ENCODE measurements at regions not wholly inside any gene's neighbourhood (a gene's known extent, or its start where the extent isn't known, plus 50 kb on each side); places are given as distances from the start of the nearest gene placed in this dataset.

DNA sequence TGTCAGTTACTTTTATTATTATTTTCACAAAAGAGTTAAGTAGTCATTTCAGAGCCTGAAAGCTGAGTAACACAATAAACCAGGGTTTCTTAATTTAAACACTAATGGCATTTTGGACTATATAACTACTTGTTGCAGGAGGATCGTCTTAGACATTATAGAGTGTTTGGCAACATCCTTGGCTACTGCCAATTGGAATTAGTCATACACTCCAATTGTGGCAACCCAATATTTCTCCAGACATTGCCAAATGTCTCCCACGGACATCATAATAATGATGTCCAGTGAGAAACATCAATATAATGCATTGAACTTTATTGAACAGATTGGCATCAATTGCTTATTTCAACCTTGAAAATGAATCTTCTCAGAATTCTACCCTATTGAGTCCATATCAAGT lies 441.9 kb upstream of the ADGRL4 start:
- no peak overlapping the region for H3K27ac Mint-ChIP-seq
- no peaks in the 10 kb centered on the region for H3K27me3 Mint-ChIP-seq
- H3K4me1 Mint-ChIP-seq, result no peaks in the 10 kb centered on the region
- no peaks in the 10 kb centered on the region for H3K36me3 Mint-ChIP-seq (ENCODE audit: low read depth)
- CTCF ChIA-PET, result no interaction called here
- DNase-seq, result no peak
- H3K9me3 Mint-ChIP-seq, result no peaks in the 10 kb centered on the region
- POLR2A ChIA-PET, result no interaction called here
- H3K4me3 Mint-ChIP-seq, result no peak overlapping the region

DNA sequence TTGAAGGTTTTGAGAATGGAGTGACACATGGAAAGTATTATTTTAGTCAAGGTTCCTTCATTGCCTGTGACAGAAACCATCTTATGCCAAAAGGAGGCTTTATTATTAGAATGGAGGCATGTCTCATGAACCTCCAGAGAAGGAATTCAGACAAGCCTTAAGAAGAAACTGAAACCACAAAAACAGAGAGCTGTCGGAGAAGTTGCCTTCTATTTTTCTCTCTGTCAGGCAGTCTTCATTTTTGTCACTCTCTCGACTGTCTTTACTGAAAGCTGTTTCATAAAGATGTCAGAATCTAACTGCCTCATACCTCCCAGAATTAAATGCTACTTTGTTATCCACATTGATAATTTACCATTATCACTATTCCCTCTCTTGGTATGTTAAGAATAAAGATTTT lies 434.7 kb upstream of the ADGRL4 start:
- H3K4me1 Mint-ChIP-seq, result no peaks in the 10 kb centered on the region
- no peak overlapping the region for H3K4me3 Mint-ChIP-seq
- ChIA-PET POLR2A (no interaction called here), CTCF (interaction anchor here (0.6 to 0.7 kb wide), 2 partner anchors 80 to 1494 kb away, joined by 3 to 7 read pairs; no protein-coding TSS in a partner anchor)
- no peak for DNase-seq
- no peaks in the 10 kb centered on the region for H3K36me3 Mint-ChIP-seq (ENCODE audit: low read depth)
- H3K27me3 Mint-ChIP-seq, result no peaks in the 10 kb centered on the region
- peaks cover 2% of the 10 kb centered on the region for H3K9me3 Mint-ChIP-seq
- H3K27ac Mint-ChIP-seq, result no peak overlapping the region

DNA sequence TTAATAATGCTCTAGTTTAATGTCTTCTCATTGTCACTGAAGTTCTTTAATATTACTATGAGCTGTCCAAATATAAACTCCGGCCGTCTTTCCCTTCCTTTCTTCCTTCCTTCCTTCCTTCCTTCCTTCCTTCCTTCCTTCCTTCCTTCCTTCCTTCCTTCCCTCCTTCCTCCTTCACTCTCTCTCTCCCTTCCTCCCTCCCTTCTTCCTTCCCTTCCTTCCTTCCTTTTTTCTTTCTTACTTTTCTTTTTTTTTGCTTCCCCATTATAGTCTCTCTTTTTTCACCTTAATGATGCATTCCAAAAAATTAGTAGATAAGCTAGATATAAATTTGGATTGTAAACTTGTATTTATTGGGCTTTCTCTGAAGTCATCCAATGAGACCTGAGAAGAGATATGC lies 431.0 kb upstream of the ADGRL4 start:
- H3K36me3 Mint-ChIP-seq (ENCODE audit: low read depth), result no peaks in the 10 kb centered on the region
- H3K27ac Mint-ChIP-seq, result no peak overlapping the region
- peaks cover 2% of the 10 kb centered on the region for H3K9me3 Mint-ChIP-seq
- POLR2A ChIA-PET, result no interaction called here
- CTCF ChIA-PET, result no interaction called here
- no peak for DNase-seq
- H3K27me3 Mint-ChIP-seq, result no peaks in the 10 kb centered on the region
- H3K4me1 Mint-ChIP-seq, result no peaks in the 10 kb centered on the region
- H3K4me3 Mint-ChIP-seq, result no peak overlapping the region

DNA sequence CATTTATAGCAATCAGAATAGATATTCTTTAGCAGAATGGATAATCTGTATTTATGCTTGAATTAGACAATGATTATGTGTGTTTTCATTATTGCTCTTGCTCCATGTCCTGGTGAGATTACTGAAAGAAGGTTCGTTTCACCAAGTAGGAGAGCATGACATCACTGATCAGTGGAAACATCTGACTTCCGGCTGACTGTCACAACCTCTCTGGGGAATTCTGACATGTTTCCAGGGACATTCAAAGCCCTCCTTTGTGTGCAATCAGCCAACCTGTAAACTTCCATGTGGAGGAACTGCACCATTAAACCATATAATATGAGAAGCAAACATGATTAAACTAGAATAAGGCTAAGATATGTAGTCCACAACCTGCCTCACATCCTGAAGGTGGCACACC lies 424.8 kb upstream of the ADGRL4 start:
- Mint-ChIP-seq H3K27ac (no peak overlapping the region), H3K27me3 (no peaks in the 10 kb centered on the region), H3K9me3 (no peaks in the 10 kb centered on the region), H3K4me3 (no peak overlapping the region), H3K36me3 (ENCODE audit: low read depth) (no peaks in the 10 kb centered on the region), H3K4me1 (no peaks in the 10 kb centered on the region)
- no peak for DNase-seq
- POLR2A ChIA-PET, result no interaction called here
- CTCF ChIA-PET, result no interaction called here

DNA sequence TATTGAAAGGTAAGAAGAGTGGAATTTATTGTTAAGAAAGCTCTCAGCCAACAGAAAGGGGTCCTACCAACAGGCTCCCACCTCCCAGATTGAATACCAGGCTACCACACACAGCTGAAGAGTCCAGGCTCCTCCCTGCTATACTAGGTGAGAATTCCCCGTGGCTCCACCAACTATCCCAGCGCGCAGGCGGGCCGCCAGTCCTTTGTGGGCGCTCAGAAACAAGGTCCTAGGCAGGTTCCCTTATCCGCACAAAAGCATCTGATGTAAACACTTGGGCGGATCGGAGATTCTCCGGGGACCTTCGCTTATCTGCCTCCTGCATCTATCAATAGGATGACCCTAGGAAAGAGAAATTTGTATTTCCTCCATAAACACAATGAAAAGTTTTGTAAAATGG lies 423.9 kb upstream of the ADGRL4 start:
- H3K4me1 Mint-ChIP-seq, result no peaks in the 10 kb centered on the region
- ChIA-PET POLR2A (no interaction called here), CTCF (no interaction called here)
- no peak overlapping the region for H3K27ac Mint-ChIP-seq
- no peak overlapping the region for H3K4me3 Mint-ChIP-seq
- H3K9me3 Mint-ChIP-seq, result no peaks in the 10 kb centered on the region
- no peak for DNase-seq
- no peaks in the 10 kb centered on the region for H3K36me3 Mint-ChIP-seq (ENCODE audit: low read depth)
- H3K27me3 Mint-ChIP-seq, result no peaks in the 10 kb centered on the region

DNA sequence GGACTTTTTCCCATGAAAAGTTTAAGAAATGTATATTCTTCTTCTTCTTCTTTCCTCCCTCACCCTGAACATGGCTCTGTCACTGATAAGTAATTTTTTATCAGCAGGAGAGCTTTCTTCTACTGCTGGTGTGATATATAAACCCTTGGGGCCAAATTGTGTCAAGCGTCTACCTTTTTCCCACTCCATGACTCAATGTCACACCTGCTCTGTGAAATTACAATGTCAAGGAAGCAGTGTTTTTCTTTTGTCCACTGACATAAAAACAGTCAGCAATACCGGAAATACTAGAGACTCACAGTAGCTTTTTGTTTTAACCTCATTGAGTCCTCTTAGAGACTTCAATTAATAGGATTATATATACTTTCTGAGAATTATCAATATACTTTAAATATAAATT lies 416.2 kb upstream of the ADGRL4 start:
- Mint-ChIP-seq H3K36me3 (ENCODE audit: low read depth) (no peaks in the 10 kb centered on the region), H3K27ac (no peak overlapping the region), H3K4me1 (no peaks in the 10 kb centered on the region), H3K4me3 (no peak overlapping the region), H3K27me3 (no peaks in the 10 kb centered on the region), H3K9me3 (no peaks in the 10 kb centered on the region)
- DNase-seq, result no peak
- ChIA-PET CTCF (no interaction called here), POLR2A (no interaction called here)

DNA sequence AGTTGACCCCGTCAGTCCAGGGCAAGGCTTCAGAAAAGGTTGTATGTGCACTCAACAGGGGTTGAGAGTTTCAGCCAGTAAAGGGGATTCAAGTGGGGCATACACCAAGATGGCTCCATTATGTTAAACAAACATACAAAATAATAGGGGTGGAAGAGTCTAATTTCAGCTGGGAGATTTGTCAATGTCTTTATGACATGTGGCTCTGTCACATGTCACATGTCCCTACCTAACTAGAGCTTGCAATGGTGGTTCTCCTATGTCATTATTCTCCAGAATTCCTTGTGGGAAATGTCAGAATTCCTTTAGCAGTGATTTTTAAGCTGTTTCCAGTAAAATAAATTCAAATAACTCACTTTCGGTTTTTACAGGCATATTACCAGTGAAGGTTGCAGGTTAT lies 392.0 kb upstream of the ADGRL4 start:
- no peak for DNase-seq
- no peaks in the 10 kb centered on the region for H3K4me1 Mint-ChIP-seq
- ChIA-PET CTCF (no interaction called here), POLR2A (no interaction called here)
- H3K27me3 Mint-ChIP-seq, result no peaks in the 10 kb centered on the region
- H3K36me3 Mint-ChIP-seq (ENCODE audit: low read depth), result no peaks in the 10 kb centered on the region
- no peak overlapping the region for H3K27ac Mint-ChIP-seq
- H3K4me3 Mint-ChIP-seq, result no peak overlapping the region
- H3K9me3 Mint-ChIP-seq, result no peaks in the 10 kb centered on the region

DNA sequence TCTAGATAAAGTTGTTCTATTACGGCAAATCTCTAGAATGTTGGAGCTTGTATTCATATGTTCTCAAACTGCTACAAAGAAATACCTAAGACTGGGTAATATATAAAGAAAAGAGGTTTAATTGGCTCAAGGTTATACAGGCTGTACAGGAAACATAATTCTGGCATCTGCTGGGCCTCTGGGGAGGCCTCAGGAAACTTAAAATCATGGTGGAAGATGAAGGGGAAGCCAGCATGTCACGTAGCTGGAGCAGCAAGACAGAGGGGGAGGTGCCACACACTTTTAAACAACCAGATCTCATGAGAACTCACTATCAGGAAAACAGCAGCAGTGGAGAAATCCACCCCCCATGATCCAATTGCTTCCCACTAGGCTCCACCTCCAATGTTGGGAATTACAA lies 390.4 kb upstream of the ADGRL4 start:
- Mint-ChIP-seq H3K9me3 (no peaks in the 10 kb centered on the region), H3K36me3 (ENCODE audit: low read depth) (no peaks in the 10 kb centered on the region), H3K4me3 (no peak overlapping the region), H3K27ac (no peak overlapping the region), H3K4me1 (no peaks in the 10 kb centered on the region), H3K27me3 (no peaks in the 10 kb centered on the region)
- ChIA-PET POLR2A (no interaction called here), CTCF (no interaction called here)
- DNase-seq, result no peak

DNA sequence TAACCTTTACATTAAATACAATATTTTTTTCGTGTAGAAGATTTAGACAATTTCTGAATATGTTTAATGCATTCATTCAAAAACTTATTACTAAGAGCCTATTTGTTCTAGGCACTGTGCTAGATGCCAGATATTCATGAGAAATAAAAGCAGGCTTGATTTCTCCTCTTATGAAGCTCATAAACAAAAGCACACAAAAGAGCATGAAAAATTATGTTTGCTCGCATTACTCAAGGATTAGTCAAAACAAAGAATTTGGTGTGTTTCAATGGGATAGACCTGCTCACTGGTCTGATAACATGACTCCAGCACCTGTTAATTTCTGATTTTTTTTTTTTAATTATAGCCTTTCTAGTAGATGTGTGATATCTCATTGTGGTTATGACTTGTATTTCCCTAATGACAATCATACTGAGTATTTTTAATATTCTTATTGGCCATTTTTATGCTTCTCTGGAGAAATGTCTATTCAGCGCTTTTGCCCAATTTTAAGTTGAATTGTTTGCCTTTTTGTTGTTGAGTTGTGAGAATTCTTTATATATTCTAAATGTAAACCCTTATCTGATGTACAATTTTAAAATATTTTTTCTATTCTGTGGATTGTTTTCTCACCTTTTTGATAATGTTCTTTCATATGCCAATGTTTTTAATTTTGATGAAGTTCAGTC lies 382.3 kb upstream of the ADGRL4 start:
- no peak overlapping the region for H3K27ac Mint-ChIP-seq
- H3K27me3 Mint-ChIP-seq, result no peaks in the 10 kb centered on the region
- DNase-seq, result no peak
- H3K36me3 Mint-ChIP-seq (ENCODE audit: low read depth), result no peaks in the 10 kb centered on the region
- no peaks in the 10 kb centered on the region for H3K4me1 Mint-ChIP-seq
- CTCF ChIA-PET, result interaction anchor here (0.7 kb wide), 1 partner anchor 532 kb away, joined by 4 read pairs; no protein-coding TSS in a partner anchor
- no peak overlapping the region for H3K4me3 Mint-ChIP-seq
- POLR2A ChIA-PET, result no interaction called here
- peaks cover 6% of the 10 kb centered on the region for H3K9me3 Mint-ChIP-seq

DNA sequence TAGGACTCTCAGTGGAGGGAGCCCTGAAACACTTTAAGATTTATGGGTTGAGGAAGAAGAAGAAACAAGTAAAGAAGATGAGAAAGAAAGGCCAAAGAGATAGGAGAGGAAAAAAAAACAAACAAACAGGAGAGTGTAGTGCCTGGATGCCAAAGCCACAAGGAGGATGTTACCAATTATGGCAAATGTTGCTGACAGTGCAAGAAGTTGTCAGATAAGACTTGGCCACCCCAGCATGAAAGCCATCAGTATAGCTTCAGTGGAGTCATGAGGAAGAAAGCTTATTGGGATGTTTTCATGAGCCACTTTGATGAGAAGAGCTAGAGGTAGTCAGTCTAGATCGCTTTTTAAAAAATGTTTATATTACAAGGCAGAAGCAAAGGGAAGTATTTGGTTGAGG lies 380.2 kb upstream of the ADGRL4 start:
- H3K9me3 Mint-ChIP-seq, result peaks cover 6% of the 10 kb centered on the region
- no peaks in the 10 kb centered on the region for H3K4me1 Mint-ChIP-seq
- no peaks in the 10 kb centered on the region for H3K36me3 Mint-ChIP-seq (ENCODE audit: low read depth)
- ChIA-PET CTCF (no interaction called here), POLR2A (no interaction called here)
- no peak overlapping the region for H3K27ac Mint-ChIP-seq
- H3K27me3 Mint-ChIP-seq, result no peaks in the 10 kb centered on the region
- DNase-seq, result no peak
- no peak overlapping the region for H3K4me3 Mint-ChIP-seq

DNA sequence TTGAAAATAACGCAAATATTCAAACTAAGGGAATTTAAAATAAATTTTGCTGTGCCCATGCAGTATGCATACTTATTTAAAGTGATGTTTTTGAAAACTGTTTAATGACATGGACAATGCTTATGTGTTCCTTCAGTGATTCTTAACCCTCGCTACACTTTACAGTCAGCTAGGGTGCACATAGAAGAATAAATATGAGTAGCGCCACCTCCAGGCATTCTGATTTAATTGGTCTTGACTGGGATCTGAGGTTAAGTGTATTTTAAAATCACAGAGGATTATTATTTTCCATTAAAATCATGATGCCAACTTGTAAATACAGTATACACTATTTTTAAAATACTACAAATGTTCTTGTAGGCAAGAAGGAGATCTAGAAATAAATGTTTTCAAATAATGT lies 373.5 kb upstream of the ADGRL4 start:
- no peak overlapping the region for H3K4me3 Mint-ChIP-seq
- no peak for DNase-seq
- ChIA-PET POLR2A (no interaction called here), CTCF (interaction anchor here (0.5 kb wide), 1 partner anchor 19 kb away, joined by 3 read pairs; no protein-coding TSS in a partner anchor)
- H3K27me3 Mint-ChIP-seq, result no peaks in the 10 kb centered on the region
- H3K36me3 Mint-ChIP-seq (ENCODE audit: low read depth), result no peaks in the 10 kb centered on the region
- H3K27ac Mint-ChIP-seq, result no peak overlapping the region
- H3K4me1 Mint-ChIP-seq, result no peaks in the 10 kb centered on the region
- H3K9me3 Mint-ChIP-seq, result peaks cover 4% of the 10 kb centered on the region

DNA sequence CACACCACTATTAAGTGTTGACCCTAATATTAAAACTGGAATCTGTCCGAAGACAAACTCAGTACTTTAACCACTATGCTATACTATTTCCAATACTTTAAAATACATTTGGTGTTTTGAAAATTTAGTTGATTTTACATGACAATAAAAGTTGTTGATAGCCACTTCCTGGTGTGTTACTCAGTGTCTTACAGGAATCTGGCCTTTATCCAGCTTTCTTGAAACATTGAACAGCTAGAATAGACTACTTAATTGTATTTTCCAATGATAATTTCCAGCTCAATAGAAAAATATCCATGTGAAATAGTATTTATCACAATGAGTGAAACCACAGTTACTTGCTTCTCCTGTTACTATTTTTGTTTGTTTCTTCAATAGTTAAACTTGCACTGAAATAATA lies 369.6 kb upstream of the ADGRL4 start:
- CTCF ChIA-PET, result no interaction called here
- Mint-ChIP-seq H3K36me3 (ENCODE audit: low read depth) (no peaks in the 10 kb centered on the region), H3K4me3 (no peak overlapping the region), H3K27ac (no peak overlapping the region), H3K27me3 (no peaks in the 10 kb centered on the region), H3K4me1 (no peaks in the 10 kb centered on the region), H3K9me3 (no peaks in the 10 kb centered on the region)
- DNase-seq, result no peak
- POLR2A ChIA-PET, result no interaction called here

DNA sequence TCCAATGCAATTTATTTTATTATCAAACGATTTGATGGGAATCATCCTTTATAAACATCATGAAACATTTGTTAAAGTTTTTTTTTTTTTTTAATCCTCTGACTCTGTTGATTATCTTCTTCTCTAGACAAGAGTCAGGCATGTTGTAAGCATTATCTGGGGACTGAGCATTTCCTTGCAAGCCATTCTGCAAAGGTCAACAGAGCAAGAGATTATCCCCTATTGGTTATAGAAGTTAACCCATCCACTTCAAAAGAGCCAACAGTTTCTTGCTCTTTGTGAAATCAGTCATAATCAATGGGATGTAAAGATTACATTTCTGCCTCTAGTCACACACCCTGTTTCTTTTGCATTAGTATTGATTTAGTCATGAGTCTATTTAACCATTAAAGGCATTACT lies 368.8 kb upstream of the ADGRL4 start:
- H3K4me3 Mint-ChIP-seq, result no peak overlapping the region
- no peaks in the 10 kb centered on the region for H3K36me3 Mint-ChIP-seq (ENCODE audit: low read depth)
- ChIA-PET CTCF (no interaction called here), POLR2A (no interaction called here)
- H3K4me1 Mint-ChIP-seq, result no peaks in the 10 kb centered on the region
- DNase-seq, result no peak
- no peak overlapping the region for H3K27ac Mint-ChIP-seq
- H3K9me3 Mint-ChIP-seq, result no peaks in the 10 kb centered on the region
- H3K27me3 Mint-ChIP-seq, result no peaks in the 10 kb centered on the region

DNA sequence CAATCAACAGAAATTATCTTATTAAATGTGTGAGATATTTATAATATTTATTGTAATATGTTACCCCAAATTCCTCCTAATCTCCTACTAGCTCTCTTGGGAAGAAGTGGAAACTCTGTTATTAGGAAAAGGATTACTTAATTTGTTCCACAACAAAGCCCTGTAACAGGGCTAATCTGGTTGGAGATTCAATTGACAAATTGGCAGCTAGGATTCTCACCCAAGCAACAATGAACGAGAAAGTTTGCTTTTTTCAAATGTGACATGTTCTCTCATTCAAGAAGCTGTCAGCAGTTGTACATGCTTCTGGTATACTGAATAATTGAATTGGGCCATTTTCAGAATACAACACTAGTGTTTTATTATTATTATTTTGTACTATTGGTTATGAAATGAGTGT lies 367.9 kb upstream of the ADGRL4 start:
- ChIA-PET POLR2A (no interaction called here), CTCF (no interaction called here)
- Mint-ChIP-seq H3K36me3 (ENCODE audit: low read depth) (no peaks in the 10 kb centered on the region), H3K4me1 (no peaks in the 10 kb centered on the region), H3K9me3 (no peaks in the 10 kb centered on the region), H3K27me3 (no peaks in the 10 kb centered on the region), H3K27ac (no peak overlapping the region), H3K4me3 (no peak overlapping the region)
- DNase-seq, result no peak
